Chondrocyte (in vitro differentiated cells): ENCODE measurements at regions not wholly inside any gene's neighbourhood (a gene's known extent, or its start where the extent isn't known, plus 50 kb on each side); places are given as distances from the start of the nearest gene placed in this dataset.

Experiments
- DNase-seq: peaks from one replicate; pipeline ENCODE4 v3.0.0; 2021; ENCODE audit warnings: mixed read lengths, low spot score
- H3K27ac Mint-ChIP-seq: one replicate; pipeline ENCODE4 v1.8.0; 2021; ENCODE audit warnings: mild to moderate bottlenecking, moderate library complexity, mixed read lengths; ENCODE audit not compliant: unreplicated experiment
- H3K27me3 Mint-ChIP-seq: 2 replicates; pipeline ENCODE4 v1.8.0; 2021; ENCODE audit warnings: low read depth, mixed read lengths
- H3K36me3 Mint-ChIP-seq: 2 replicates; pipeline ENCODE4 v1.8.0; 2021; ENCODE audit warnings: low read depth, mixed read lengths
- H3K4me1 Mint-ChIP-seq: 2 replicates; pipeline ENCODE4 v1.8.0; 2021; ENCODE audit warnings: low read depth, mild to moderate bottlenecking, mixed read lengths
- H3K4me3 Mint-ChIP-seq: one replicate; pipeline ENCODE4 v1.8.0; 2021; ENCODE audit warnings: mild to moderate bottlenecking, moderate library complexity, mixed read lengths; ENCODE audit not compliant: unreplicated experiment
- H3K9me3 Mint-ChIP-seq: 2 replicates; pipeline ENCODE4 v1.8.0; 2021; ENCODE audit warnings: low read depth, mixed read lengths
- TF ChIP-seq, protein P1 (sequence below): fragments of 200-600 bp; sonication (generic); IDR thresholded peaks from 2 replicates; pipeline ENCODE4 v1.5.0; 2021; ENCODE audit warnings: antibody characterized with exemption, mild to moderate bottlenecking, moderate library complexity

DNA sequence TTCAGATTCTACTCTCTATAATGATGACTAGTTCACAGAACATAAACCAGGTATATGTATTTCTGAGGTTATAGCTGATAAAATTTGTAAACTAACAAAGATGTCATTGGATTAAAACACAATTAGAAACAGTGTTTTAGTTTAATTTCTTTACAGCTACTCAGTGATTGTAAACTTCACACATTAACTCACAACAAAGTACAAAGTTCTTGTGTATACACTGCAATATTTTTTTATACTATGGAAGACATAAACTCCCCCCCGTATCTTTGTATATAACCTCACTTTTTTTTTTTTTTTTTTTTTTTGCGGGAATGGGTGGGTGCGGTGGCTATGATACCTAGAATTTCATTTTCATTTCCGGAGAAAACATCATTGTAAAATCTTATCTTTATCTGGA is 1043.2 kb downstream of the PCDH18 start:
- no peak overlapping the region for H3K27ac Mint-ChIP-seq
- H3K36me3 Mint-ChIP-seq = no peaks in the 10 kb centered on the region
- no peaks in the 10 kb centered on the region for H3K9me3 Mint-ChIP-seq
- no peak for DNase-seq
- no peaks in the 10 kb centered on the region for H3K27me3 Mint-ChIP-seq
- TF ChIP-seq, protein P1, sequence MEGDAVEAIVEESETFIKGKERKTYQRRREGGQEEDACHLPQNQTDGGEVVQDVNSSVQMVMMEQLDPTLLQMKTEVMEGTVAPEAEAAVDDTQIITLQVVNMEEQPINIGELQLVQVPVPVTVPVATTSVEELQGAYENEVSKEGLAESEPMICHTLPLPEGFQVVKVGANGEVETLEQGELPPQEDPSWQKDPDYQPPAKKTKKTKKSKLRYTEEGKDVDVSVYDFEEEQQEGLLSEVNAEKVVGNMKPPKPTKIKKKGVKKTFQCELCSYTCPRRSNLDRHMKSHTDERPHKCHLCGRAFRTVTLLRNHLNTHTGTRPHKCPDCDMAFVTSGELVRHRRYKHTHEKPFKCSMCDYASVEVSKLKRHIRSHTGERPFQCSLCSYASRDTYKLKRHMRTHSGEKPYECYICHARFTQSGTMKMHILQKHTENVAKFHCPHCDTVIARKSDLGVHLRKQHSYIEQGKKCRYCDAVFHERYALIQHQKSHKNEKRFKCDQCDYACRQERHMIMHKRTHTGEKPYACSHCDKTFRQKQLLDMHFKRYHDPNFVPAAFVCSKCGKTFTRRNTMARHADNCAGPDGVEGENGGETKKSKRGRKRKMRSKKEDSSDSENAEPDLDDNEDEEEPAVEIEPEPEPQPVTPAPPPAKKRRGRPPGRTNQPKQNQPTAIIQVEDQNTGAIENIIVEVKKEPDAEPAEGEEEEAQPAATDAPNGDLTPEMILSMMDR = no peak
- no peak overlapping the region for H3K4me3 Mint-ChIP-seq
- no peaks in the 10 kb centered on the region for H3K4me1 Mint-ChIP-seq

DNA sequence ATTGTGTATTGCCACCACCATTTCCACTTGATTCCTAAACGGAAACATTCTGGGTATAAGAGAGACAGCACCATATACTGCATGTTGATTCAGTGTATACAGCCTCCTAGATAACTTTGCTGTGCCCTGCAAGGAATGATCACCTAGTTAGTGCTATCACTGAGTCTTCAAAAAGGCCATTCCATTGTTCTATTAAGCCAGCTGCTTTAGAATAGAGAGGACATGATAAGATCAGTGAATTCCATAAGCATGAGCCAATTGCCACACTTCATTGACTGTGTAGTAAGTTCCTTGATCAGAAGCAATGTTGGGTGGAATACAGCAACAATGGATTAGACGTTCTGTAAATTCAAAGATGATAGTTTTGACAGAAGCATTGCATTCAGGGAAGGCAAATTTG is 1047.3 kb downstream of the PCDH18 start:
- no peaks in the 10 kb centered on the region for H3K9me3 Mint-ChIP-seq
- H3K36me3 Mint-ChIP-seq = no peaks in the 10 kb centered on the region
- no peak for DNase-seq
- H3K4me3 Mint-ChIP-seq = no peak overlapping the region
- H3K27ac Mint-ChIP-seq = no peak overlapping the region
- TF ChIP-seq, protein P1 = no peak
- no peaks in the 10 kb centered on the region for H3K27me3 Mint-ChIP-seq
- H3K4me1 Mint-ChIP-seq = no peaks in the 10 kb centered on the region

DNA sequence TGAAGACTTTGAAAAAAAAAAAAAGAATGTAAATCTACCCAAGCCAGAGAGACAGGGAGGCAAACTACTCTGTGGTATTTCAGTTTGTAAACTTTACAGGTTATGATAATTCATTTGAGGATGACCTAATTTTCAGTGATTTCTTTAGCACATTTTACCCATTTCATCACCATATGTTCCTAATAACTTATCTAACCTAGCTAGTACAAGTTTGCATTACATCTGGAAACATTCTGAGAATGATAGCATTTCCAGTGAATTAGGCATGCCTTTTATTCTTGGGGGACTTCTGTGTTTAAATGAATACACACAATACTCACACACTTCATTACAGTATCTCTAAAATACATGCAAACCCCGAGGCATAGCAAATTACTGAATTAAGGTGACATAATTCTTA is 1055.5 kb downstream of the PCDH18 start:
- no peaks in the 10 kb centered on the region for H3K9me3 Mint-ChIP-seq
- TF ChIP-seq, protein P1 = no peak
- H3K27ac Mint-ChIP-seq = no peak overlapping the region
- no peaks in the 10 kb centered on the region for H3K4me1 Mint-ChIP-seq
- H3K36me3 Mint-ChIP-seq = no peaks in the 10 kb centered on the region
- H3K4me3 Mint-ChIP-seq = no peak overlapping the region
- no peak for DNase-seq
- no peaks in the 10 kb centered on the region for H3K27me3 Mint-ChIP-seq

DNA sequence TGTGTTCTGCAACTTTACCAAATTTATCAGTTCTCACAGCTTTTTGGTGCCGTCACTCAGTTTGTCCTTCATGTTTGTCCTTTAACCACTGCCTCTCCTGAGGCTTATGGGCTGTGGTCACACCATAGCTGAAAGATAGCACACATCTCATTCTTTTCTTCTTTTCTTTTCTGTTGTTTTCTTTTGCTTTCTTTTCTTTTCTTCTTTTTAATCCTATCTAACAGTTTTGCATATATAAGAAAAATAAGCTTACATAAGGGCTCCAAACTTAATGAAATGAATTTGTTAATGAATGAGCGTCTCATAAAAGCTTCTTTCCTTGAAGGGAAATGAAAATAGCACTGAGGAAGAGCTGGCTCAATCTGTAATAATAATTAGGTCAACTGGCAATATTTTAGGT is 1061.2 kb downstream of the PCDH18 start:
- Mint-ChIP-seq H3K36me3 (peaks cover 4% of the 10 kb centered on the region), H3K9me3 (peaks cover 16% of the 10 kb centered on the region), H3K27me3 (no peaks in the 10 kb centered on the region), H3K4me3 (no peak overlapping the region), H3K27ac (no peak overlapping the region), H3K4me1 (no peaks in the 10 kb centered on the region)
- TF ChIP-seq, protein P1 = no peak
- no peak for DNase-seq

DNA sequence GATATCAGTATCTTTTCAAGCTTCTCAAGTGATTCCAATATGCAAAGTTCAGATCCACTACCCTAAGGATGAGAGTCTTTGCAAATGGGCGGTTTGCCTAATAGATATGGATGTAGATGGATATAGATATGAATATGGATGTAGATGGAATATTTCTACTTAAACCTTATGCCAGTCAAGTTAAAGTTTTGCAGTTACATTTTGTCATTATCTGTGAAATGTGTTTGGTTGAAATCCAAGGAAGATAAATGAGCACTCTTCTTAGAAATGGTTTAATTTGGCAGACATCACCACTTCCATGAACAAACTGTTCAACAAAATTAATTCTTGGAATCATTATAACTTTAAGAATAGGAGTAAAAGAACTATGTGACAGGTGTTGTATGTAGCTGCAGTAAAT is 1066.6 kb downstream of the PCDH18 start:
- Mint-ChIP-seq H3K27ac (no peak overlapping the region), H3K9me3 (peaks cover 19% of the 10 kb centered on the region), H3K4me1 (no peaks in the 10 kb centered on the region), H3K27me3 (no peaks in the 10 kb centered on the region), H3K36me3 (peaks cover 4% of the 10 kb centered on the region), H3K4me3 (no peak overlapping the region)
- TF ChIP-seq, protein P1 = no peak
- no peak for DNase-seq
